Bronchial epithelial cell (primary cell): ENCODE measurements at regions not wholly inside any gene's neighbourhood (a gene's known extent, or its start where the extent isn't known, plus 50 kb on each side); places are given as distances from the start of the nearest gene placed in this dataset.

ENCODE experiments used
- DNase-seq: peaks from one replicate; pipeline ENCODE4 v3.0.0-alpha.2; 2010; ENCODE audit warnings: low read depth
- FAIRE-seq: peaks from 2 replicates; lab custom pipeline; 2011; peaks lifted over from hg19 to GRCh38; lab: Jason Lieb, UNC
- H3K27me3 ChIP-seq: 2 replicates; pipeline ENCODE4 v1.5.1; 2011; ENCODE audit warnings: low read length; ENCODE audit not compliant: control insufficient read depth, insufficient read depth
- H3K36me3 ChIP-seq: 2 replicates; pipeline ENCODE4 v1.5.1; 2011; ENCODE audit warnings: low read length; ENCODE audit not compliant: control insufficient read depth, insufficient read depth
- H3K4me3 ChIP-seq: 2 replicates; pipeline ENCODE4 v1.5.1; 2011; ENCODE audit warnings: mild to moderate bottlenecking, low read depth, low read length, control low read depth
- CTCF ChIP-seq: IDR thresholded peaks from 2 replicates; pipeline ENCODE4 v1.5.1; 2011; ENCODE audit warnings: mild to moderate bottlenecking, moderate library complexity, low read length, control low read depth, inconsistent platforms; ENCODE audit not compliant: insufficient read depth, severe bottlenecking

DNA sequence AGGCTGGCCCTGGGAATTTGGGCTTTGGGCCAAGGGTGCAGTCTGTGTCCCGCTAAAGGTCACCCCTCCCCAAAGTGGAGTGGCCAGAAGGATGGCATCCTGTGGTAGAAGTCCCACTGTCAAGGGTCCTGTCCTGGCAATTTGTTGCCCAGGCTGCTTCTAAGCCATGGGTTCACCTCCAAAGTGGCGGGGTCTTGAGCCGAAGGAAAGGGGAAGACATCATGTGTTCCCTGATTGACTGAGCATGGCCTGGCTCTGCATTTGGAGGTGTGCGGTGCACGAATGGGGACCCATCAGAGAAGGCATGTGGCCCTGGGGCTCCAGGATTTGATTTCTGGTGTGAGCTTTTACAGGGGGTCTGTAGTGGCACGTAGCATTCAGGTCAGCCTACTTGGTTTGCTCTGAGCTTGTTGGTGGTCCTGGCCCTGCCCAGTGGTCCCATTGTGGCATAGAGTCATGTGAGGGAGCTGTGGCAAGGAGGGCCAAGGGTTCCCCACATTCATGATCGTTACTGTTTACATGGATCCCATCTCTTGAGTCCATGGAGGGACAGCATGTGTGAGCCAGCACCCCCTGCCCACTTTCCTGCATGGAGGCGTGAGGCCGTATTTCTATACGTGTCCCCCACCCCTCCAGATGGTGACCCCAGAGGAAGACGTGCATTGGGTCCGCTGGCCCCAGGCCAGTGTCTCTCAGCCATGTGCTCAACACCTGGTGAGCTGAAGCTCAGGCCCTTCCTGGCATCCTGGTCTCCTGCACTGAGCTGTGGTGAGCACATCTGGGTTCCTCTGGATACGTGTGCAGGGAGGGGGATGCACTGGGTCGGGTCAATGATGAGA, 225.1 kb downstream of the SNRPN start:
- TF ChIP-seq CTCF = no peak
- no peak for FAIRE-seq
- no peak for DNase-seq
- no peak overlapping the region for H3K4me3 ChIP-seq
- no peaks in the 10 kb centered on the region for H3K36me3 ChIP-seq
- no peaks in the 10 kb centered on the region for H3K27me3 ChIP-seq

DNA sequence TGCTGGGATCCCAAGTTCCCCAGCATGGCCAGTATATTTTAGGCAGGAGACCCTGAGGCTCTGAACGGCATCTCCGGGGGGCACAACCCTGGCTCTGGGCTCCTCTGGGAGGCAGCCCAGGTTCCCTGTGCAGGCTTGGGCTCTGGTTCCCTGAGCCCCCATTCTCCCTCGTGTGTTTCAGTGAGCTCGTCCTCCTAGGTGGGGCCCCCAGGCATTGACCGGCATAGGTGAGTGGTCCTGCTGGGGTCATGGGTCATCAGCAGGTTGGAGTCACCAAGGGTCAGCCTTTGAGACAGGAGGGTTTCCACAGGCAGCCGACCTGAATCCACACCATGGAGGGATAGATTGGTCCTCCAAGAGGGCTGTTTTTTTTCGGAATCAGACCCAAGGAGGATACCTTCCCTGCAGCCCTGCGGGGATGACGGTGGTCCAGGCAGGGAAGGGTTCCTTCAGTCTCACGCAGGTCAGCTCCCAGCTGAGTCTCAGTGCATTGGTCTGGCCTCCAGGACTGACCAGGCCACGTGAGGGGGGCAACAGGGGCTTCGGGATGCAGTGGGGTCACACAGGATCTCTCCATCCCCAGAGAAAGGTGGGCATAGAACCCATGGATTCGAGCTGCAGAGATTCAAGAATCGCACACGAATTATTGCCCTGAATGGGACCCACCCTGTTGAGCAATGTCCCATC, 226.0 kb downstream of the SNRPN start:
- no peak for TF ChIP-seq CTCF
- no peak for FAIRE-seq
- DNase-seq = no peak

GRCh38 chr15:25181293-25182097, 226.7 kb downstream of the SNRPN start:
- no peak for TF ChIP-seq CTCF
- no peak for DNase-seq
- no peak for FAIRE-seq
- Histone ChIP-seq H3K27me3 (no peaks in the 10 kb centered on the region), H3K36me3 (no peaks in the 10 kb centered on the region), H3K4me3 (no peak overlapping the region)

More for the DNA sequence above, 226.0 kb downstream of the SNRPN start:
- no peaks in the 10 kb centered on the region for H3K27me3 ChIP-seq
- H3K4me3 ChIP-seq = no peak overlapping the region
- no peaks in the 10 kb centered on the region for H3K36me3 ChIP-seq

DNA sequence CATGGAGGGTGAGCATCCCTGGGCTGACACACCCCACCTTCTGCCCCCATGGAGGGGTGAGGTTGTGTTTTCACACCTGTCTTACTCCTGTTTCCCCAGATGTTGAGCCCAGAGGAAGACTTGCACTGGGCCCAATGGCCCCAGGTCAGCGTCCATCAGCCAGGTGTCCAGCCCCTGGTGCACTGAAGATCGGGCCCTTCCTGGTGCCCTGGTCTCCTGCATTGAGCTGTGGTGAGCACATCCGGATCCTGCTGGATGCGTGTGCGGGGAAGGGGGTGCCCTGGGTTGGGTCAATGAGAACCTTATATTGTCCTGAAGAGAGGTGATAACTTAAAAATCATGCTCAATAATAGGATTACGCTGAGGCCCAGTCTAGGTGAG, 227.3 kb downstream of the SNRPN start:
- no peak for TF ChIP-seq CTCF
- FAIRE-seq (no peak), DNase-seq (no peak)

GRCh38 chr15:25182736-25183445, 228.1 kb downstream of the SNRPN start:
- no peak for TF ChIP-seq CTCF
- DNase-seq = no peak
- Histone ChIP-seq H3K27me3 (no peaks in the 10 kb centered on the region), H3K4me3 (no peak overlapping the region), H3K36me3 (no peaks in the 10 kb centered on the region)
- no peak for FAIRE-seq

More for the DNA sequence above, 227.3 kb downstream of the SNRPN start:
- no peak overlapping the region for H3K4me3 ChIP-seq
- H3K27me3 ChIP-seq = no peaks in the 10 kb centered on the region
- H3K36me3 ChIP-seq = no peaks in the 10 kb centered on the region
